WTC11 (cell line): ENCODE measurements at regions not wholly inside any gene's neighbourhood (a gene's known extent, or its start where the extent isn't known, plus 50 kb on each side); places are given as distances from the start of the nearest gene placed in this dataset.

Experiments
- CREB1 ChIP-seq: sonication (generic); formaldehyde crosslinking; IDR thresholded peaks from 2 replicates; pipeline ENCODE4 v1.8.0; 2023; ENCODE audit warnings: mild to moderate bottlenecking, missing genetic modification reagents
- CTCF ChIP-seq: fragments of 200-600 bp; IDR thresholded peaks from 2 replicates; pipeline ENCODE4 v1.8.0; 2022; ENCODE audit warnings: antibody characterized with exemption
- ZBTB21 ChIP-seq: sonication (generic); formaldehyde crosslinking; IDR thresholded peaks from 2 replicates; pipeline ENCODE4 v1.8.1; 2023; ENCODE audit warnings: mild to moderate bottlenecking, missing genetic modification reagents, borderline replicate concordance

GRCh38 chr3:140809316-140809715 is 131.5 kb downstream of the TRIM42 start:
- TF ChIP-seq CTCF: no peak
- TF ChIP-seq CREB1 (CRISPR knock-in tag): no peak
- no peak for TF ChIP-seq ZBTB21 (CRISPR knock-in tag)
